Neuronal stem cell (in vitro differentiated cells): ENCODE measurements at regions not wholly inside any gene's neighbourhood (a gene's known extent, or its start where the extent isn't known, plus 50 kb on each side); places are given as distances from the start of the nearest gene placed in this dataset.
"Not testable (repeated sequence)": the region's sequence is repeated elsewhere in the genome, so short reads cannot be mapped to it uniquely, and the experiment has no call there.

ENCODE experiments used
- DNase-seq: peaks from one replicate; pipeline ENCODE4 v3.0.0-alpha.2; 2013; ENCODE audit warnings: low spot score
- H2AFZ ChIP-seq: one replicate; pipeline ENCODE4 v1.6.1; 2013; ENCODE audit warnings: mild to moderate bottlenecking, low read length, inconsistent platforms
- H2AK5ac ChIP-seq: 2 replicates; pipeline ENCODE4 v1.6.1; 2013; ENCODE audit warnings: low read depth, mild to moderate bottlenecking, inconsistent platforms, low read length, moderate library complexity, mixed read lengths
- H2BK120ac ChIP-seq: 2 replicates; pipeline ENCODE4 v1.6.1; 2013; ENCODE audit warnings: low read depth, mild to moderate bottlenecking, inconsistent platforms, low read length, moderate library complexity, mixed read lengths
- H2BK12ac ChIP-seq: one replicate; pipeline ENCODE4 v1.6.1; 2013; ENCODE audit warnings: low read length, inconsistent platforms
- H2BK15ac ChIP-seq: 2 replicates; pipeline ENCODE4 v1.6.1; 2013; ENCODE audit warnings: mild to moderate bottlenecking, low read length, inconsistent platforms, mixed read lengths
- H2BK5ac ChIP-seq: one replicate; pipeline ENCODE4 v1.6.1; 2013; ENCODE audit warnings: inconsistent platforms, mild to moderate bottlenecking, low read length, moderate library complexity
- H3K14ac ChIP-seq: one replicate; pipeline ENCODE4 v1.6.1; 2013; ENCODE audit warnings: low read length, inconsistent platforms
- H3K18ac ChIP-seq: 2 replicates; pipeline ENCODE4 v1.6.1; 2013; ENCODE audit warnings: low read length, inconsistent platforms
- H3K23ac ChIP-seq: 2 replicates; pipeline ENCODE4 v1.6.1; 2013; ENCODE audit warnings: low read depth, mild to moderate bottlenecking, mixed read lengths, low read length, inconsistent platforms; ENCODE audit not compliant: poor library complexity
- H3K27ac ChIP-seq: replicated peaks from 3 replicates; pipeline ENCODE4 v1.5.1; 2013; ENCODE audit warnings: low read length, inconsistent platforms
- H3K27me3 ChIP-seq, 3 experiments: 2 replicates each; pipeline ENCODE4 v1.6.1; 2013; ENCODE audit warnings: low read length in 3 of 3, mild to moderate bottlenecking in 2 of 3, inconsistent platforms in 1 of 3, low read depth in 1 of 3, mixed read lengths in 1 of 3, moderate library complexity in 1 of 3; ENCODE audit not compliant: control insufficient read depth in 3 of 3, insufficient read depth in 3 of 3
- H3K36me3 ChIP-seq, 2 donors: replicated peaks in 1 of 2; 2 replicates each; pipeline ENCODE4 v1.6.1; 2013; ENCODE audit warnings: low read length in 2 of 2; ENCODE audit not compliant: control insufficient read depth in 2 of 2, insufficient read depth in 2 of 2
- H3K4ac ChIP-seq: 2 replicates; pipeline ENCODE4 v1.6.1; 2013; ENCODE audit warnings: inconsistent platforms, mild to moderate bottlenecking, low read length, moderate library complexity
- H3K4me1 ChIP-seq, 2 donors: 1 replicate in 1 of 2; 2 replicates in 1 of 2; pipeline ENCODE4 v1.6.1; 2013; ENCODE audit warnings: low read length in 2 of 2, low read depth in 1 of 2; ENCODE audit not compliant: control insufficient read depth in 2 of 2, insufficient read depth in 1 of 2
- H3K4me2 ChIP-seq: one replicate; pipeline ENCODE4 v1.6.1; 2013; ENCODE audit warnings: mild to moderate bottlenecking, low read length, inconsistent platforms; ENCODE audit not compliant: insufficient read depth, poor library complexity, severe bottlenecking
- H3K4me3 ChIP-seq, 2 donors: 2 replicates each; pipeline ENCODE4 v1.5.1; 2013; ENCODE audit warnings: low read length in 2 of 2, mild to moderate bottlenecking in 2 of 2, inconsistent platforms in 1 of 2, moderate library complexity in 1 of 2
- H3K79me1 ChIP-seq: one replicate; pipeline ENCODE4 v1.6.1; 2013; ENCODE audit warnings: low read depth, mild to moderate bottlenecking, inconsistent platforms, low read length, moderate library complexity
- H3K9ac ChIP-seq: one replicate; pipeline ENCODE4 v1.6.1; 2013; ENCODE audit warnings: mild to moderate bottlenecking, low read depth, low read length, inconsistent platforms; ENCODE audit not compliant: poor library complexity
- H3K9me3 ChIP-seq, 2 donors: replicated peaks in 1 of 2; 2 replicates each; pipeline versions ENCODE3 to v1.6.1; 2013; ENCODE audit warnings: low read length in 2 of 2, mild to moderate bottlenecking in 2 of 2, inconsistent platforms in 1 of 2, low read depth in 1 of 2, mixed read lengths in 1 of 2, moderate library complexity in 1 of 2; ENCODE audit not compliant: control insufficient read depth in 2 of 2, insufficient read depth in 1 of 2
- H4K8ac ChIP-seq: one replicate; pipeline ENCODE4 v1.6.1; 2013; ENCODE audit warnings: low read depth, mild to moderate bottlenecking, inconsistent platforms, low read length, moderate library complexity
- H4K91ac ChIP-seq: one replicate; pipeline ENCODE4 v1.6.1; 2013; ENCODE audit warnings: low read length, low read depth, mild to moderate bottlenecking, inconsistent platforms; ENCODE audit not compliant: poor library complexity
- WGBS, 2 donors: extraction: QIAGEN DNeasy Blood & Tissue Kit; methylation state at CpG; one replicate each; pipeline ENCODE4 v1.1.7; 2013; ENCODE audit warnings: missing lambda C conversion rate in 2 of 2, mixed read lengths in 1 of 2; ENCODE audit not compliant: insufficient read length in 2 of 2, insufficient replicate concordance in 1 of 2; ENCODE audit errors: extremely low coverage in 2 of 2; 5-methylcytosine and 5-hydroxymethylcytosine counted together

- H3K36me3 ChIP-seq, H3K27ac ChIP-seq, H4K91ac ChIP-seq, H2AFZ ChIP-seq, H3K79me1 ChIP-seq, H2AK5ac ChIP-seq, H2BK5ac ChIP-seq, H3K9ac ChIP-seq, H3K4me2 ChIP-seq, H3K4me1 ChIP-seq, H3K14ac ChIP-seq, DNase-seq, H2BK120ac ChIP-seq, H4K8ac ChIP-seq, H3K27me3 ChIP-seq, H3K4ac ChIP-seq, H3K9me3 ChIP-seq, H3K23ac ChIP-seq, H2BK15ac ChIP-seq, H3K18ac ChIP-seq, H3K4me3 ChIP-seq, H2BK12ac ChIP-seq: not testable (repeated sequence)
- WGBS, 2 donors: no CpG with 5 or more reads among the region's 2 CpGs
These were observed 107.5 kb upstream of the SYNCRIP start for GRCh38 chr6:85750146-85750545.

GRCh38 chr6:85749236-85749635, 106.5 kb upstream of the SYNCRIP start:
- no peak overlapping the region for H2BK12ac ChIP-seq
- no peak overlapping the region for H3K4me2 ChIP-seq
- DNase-seq: no peak
- no peak overlapping the region for H2AFZ ChIP-seq
- H3K4ac ChIP-seq: no peak overlapping the region
- H3K4me1 ChIP-seq: no peaks in the 10 kb centered on the region
- H2AK5ac ChIP-seq: no peak overlapping the region
- H3K9me3 ChIP-seq: no peaks in the 10 kb centered on the region
- H4K91ac ChIP-seq: no peak overlapping the region
- H3K9ac ChIP-seq: no peak overlapping the region
- no peaks in the 10 kb centered on the region for H3K27me3 ChIP-seq
- WGBS, 2 donors: no CpG with 5 or more reads among the region's 4 CpGs
- H2BK120ac ChIP-seq: no peak overlapping the region
- no peaks in the 10 kb centered on the region for H3K36me3 ChIP-seq
- H3K23ac ChIP-seq: no peak overlapping the region
- H3K27ac ChIP-seq: no peak overlapping the region
- no peak overlapping the region for H3K4me3 ChIP-seq
- H3K79me1 ChIP-seq: no peaks in the 10 kb centered on the region
- no peak overlapping the region for H3K18ac ChIP-seq
- no peak overlapping the region for H3K14ac ChIP-seq
- H2BK5ac ChIP-seq: no peak overlapping the region
- H2BK15ac ChIP-seq: no peak overlapping the region
- H4K8ac ChIP-seq: no peak overlapping the region

DNA sequence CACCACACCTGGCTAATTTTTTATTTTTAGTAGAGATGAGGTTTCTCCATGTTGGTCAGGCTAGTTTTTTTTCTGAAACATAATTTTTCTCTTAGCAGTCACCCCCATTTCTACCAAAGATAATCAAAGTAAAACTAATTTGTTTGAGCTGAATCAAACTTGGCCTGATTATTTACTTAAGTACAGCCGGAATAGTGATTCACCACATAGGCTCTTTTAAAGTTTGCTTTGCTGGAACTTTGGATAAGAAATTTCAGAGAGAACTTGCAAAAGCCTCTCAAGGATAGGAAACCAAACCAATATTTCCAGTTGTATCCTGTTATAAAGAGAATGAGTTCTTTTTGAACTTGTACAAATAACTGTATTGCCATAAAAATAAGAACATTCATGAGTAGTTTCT, 105.0 kb upstream of the SYNCRIP start:
- Histone ChIP-seq H2AK5ac (no peak overlapping the region), H2BK15ac (no peak overlapping the region), H3K14ac (no peak overlapping the region), H3K4ac (no peak overlapping the region), H3K4me2 (no peak overlapping the region), H3K18ac (no peak overlapping the region), H3K27ac (no peak overlapping the region), H4K8ac (no peak overlapping the region), H2BK5ac (no peak overlapping the region), H3K4me3 (no peak overlapping the region), H2BK12ac (no peak overlapping the region), H3K79me1 (no peaks in the 10 kb centered on the region), H3K27me3 (no peaks in the 10 kb centered on the region), H2AFZ (no peak overlapping the region), H3K36me3 (no peaks in the 10 kb centered on the region), H3K9me3 (no peaks in the 10 kb centered on the region), H2BK120ac (no peak overlapping the region), H4K91ac (no peak overlapping the region), H3K23ac (no peak overlapping the region), H3K4me1 (no peaks in the 10 kb centered on the region), H3K9ac (no peak overlapping the region)
- WGBS, 2 donors: no CpG with 5 or more reads among the region's 1 CpG
- DNase-seq: no peak

DNA sequence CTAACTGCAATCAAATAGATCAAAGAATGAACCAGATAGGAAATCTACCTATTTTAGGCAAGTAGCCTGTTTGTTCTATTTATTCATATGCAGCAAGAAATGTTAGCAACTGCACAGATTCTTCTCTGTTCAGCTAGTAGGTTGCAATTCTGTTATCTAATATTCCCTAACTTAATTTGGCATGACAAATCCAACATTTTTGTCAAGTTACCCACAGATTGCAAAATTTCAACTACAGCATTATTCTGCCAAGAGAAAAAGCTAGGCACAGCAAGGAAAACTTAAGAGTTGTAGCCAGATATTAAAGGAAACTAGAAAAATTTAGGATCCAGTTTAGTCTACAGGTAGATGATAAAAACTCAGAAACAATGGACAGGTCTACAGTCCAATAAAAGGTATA, 104.4 kb upstream of the SYNCRIP start:
- H3K14ac ChIP-seq: no peak overlapping the region
- H3K27me3 ChIP-seq: no peaks in the 10 kb centered on the region
- no peaks in the 10 kb centered on the region for H3K79me1 ChIP-seq
- no peak overlapping the region for H2BK120ac ChIP-seq
- H2AK5ac ChIP-seq: no peak overlapping the region
- no peak for DNase-seq
- no peak overlapping the region for H3K23ac ChIP-seq
- H3K9ac ChIP-seq: no peak overlapping the region
- no peak overlapping the region for H2BK5ac ChIP-seq
- no peak overlapping the region for H2BK15ac ChIP-seq
- no peak overlapping the region for H3K27ac ChIP-seq
- H2AFZ ChIP-seq: no peak overlapping the region
- H4K91ac ChIP-seq: no peak overlapping the region
- H4K8ac ChIP-seq: no peak overlapping the region
- H2BK12ac ChIP-seq: no peak overlapping the region
- no peaks in the 10 kb centered on the region for H3K4me1 ChIP-seq
- no peak overlapping the region for H3K4me2 ChIP-seq
- no peak overlapping the region for H3K4me3 ChIP-seq
- no peak overlapping the region for H3K18ac ChIP-seq
- no peaks in the 10 kb centered on the region for H3K9me3 ChIP-seq
- H3K4ac ChIP-seq: no peak overlapping the region
- H3K36me3 ChIP-seq: no peaks in the 10 kb centered on the region
